Mesendoderm (in vitro differentiated cells): ENCODE measurements at regions not wholly inside any gene's neighbourhood (a gene's known extent, or its start where the extent isn't known, plus 50 kb on each side); places are given as distances from the start of the nearest gene placed in this dataset.

ENCODE experiments used
- DNase-seq: peaks from one replicate; pipeline ENCODE4 v3.0.0; 2013
- H2AK5ac ChIP-seq: 2 replicates; pipeline ENCODE4 v1.6.1; 2013; ENCODE audit warnings: low read length, inconsistent platforms
- H2BK120ac ChIP-seq: 2 replicates; pipeline ENCODE4 v1.6.1; 2013; ENCODE audit warnings: low read depth, mild to moderate bottlenecking, low read length, moderate library complexity, mixed read lengths
- H2BK15ac ChIP-seq: replicated peaks from 2 replicates; pipeline ENCODE4 v1.6.1; 2013; ENCODE audit warnings: low read depth, mild to moderate bottlenecking, moderate library complexity
- H2BK5ac ChIP-seq: 2 replicates; pipeline ENCODE4 v1.6.1; 2013; ENCODE audit warnings: low read length, inconsistent platforms
- H3K18ac ChIP-seq: 2 replicates; pipeline ENCODE4 v1.6.1; 2013; ENCODE audit warnings: mild to moderate bottlenecking, low read length, mixed read lengths
- H3K23ac ChIP-seq: one replicate; pipeline ENCODE4 v1.6.1; 2013; ENCODE audit warnings: low read length
- H3K27ac ChIP-seq: 2 replicates; pipeline ENCODE4 v1.5.1; 2013; ENCODE audit warnings: low read depth, mild to moderate bottlenecking, inconsistent platforms, low read length, moderate library complexity
- H3K27me3 ChIP-seq: 2 replicates; pipeline ENCODE4 v1.6.1; 2013; ENCODE audit warnings: low read length, control low read depth, mild to moderate bottlenecking, inconsistent platforms; ENCODE audit not compliant: insufficient read depth, poor library complexity
- H3K36me3 ChIP-seq: 2 replicates; pipeline ENCODE4 v1.6.1; 2013; ENCODE audit warnings: low read length, inconsistent platforms; ENCODE audit not compliant: control insufficient read depth, insufficient read depth
- H3K4ac ChIP-seq: one replicate; pipeline ENCODE4 v1.6.1; 2013; ENCODE audit warnings: low read depth, mild to moderate bottlenecking, low read length, moderate library complexity
- H3K4me1 ChIP-seq: 2 replicates; pipeline ENCODE4 v1.6.1; 2013; ENCODE audit warnings: low read depth, low read length, inconsistent platforms; ENCODE audit not compliant: control insufficient read depth
- H3K4me2 ChIP-seq: 2 replicates; pipeline ENCODE4 v1.6.1; 2013; ENCODE audit warnings: low read length
- H3K4me3 ChIP-seq: 2 replicates; pipeline ENCODE4 v1.5.1; 2013; ENCODE audit warnings: mild to moderate bottlenecking, low read length
- H3K56ac ChIP-seq: one replicate; pipeline ENCODE4 v1.6.1; 2013; ENCODE audit warnings: low read length
- H3K79me1 ChIP-seq: 2 replicates; pipeline ENCODE4 v1.6.1; 2013; ENCODE audit warnings: low read length, inconsistent platforms
- H3K79me2 ChIP-seq: 2 replicates; pipeline ENCODE4 v1.6.1; 2013; ENCODE audit warnings: mild to moderate bottlenecking, low read length; ENCODE audit not compliant: control insufficient read depth, insufficient read depth
- H3K9ac ChIP-seq: 2 replicates; pipeline ENCODE4 v1.6.1; 2013; ENCODE audit warnings: low read length, inconsistent platforms
- H4K5ac ChIP-seq: one replicate; pipeline ENCODE4 v1.6.1; 2013; ENCODE audit warnings: low read length
- H4K8ac ChIP-seq: one replicate; pipeline ENCODE4 v1.6.1; 2013; ENCODE audit warnings: low read depth, mild to moderate bottlenecking, control low read depth, low read length, moderate library complexity
- WGBS: extraction: QIAGEN DNeasy Blood & Tissue Kit; methylation state at CpG from one replicate; pipeline ENCODE4 v1.1.7; 2013; ENCODE audit warnings: low lambda C conversion rate, missing lambda C conversion rate; ENCODE audit not compliant: insufficient coverage; ENCODE audit errors: extremely low coverage; 5-methylcytosine and 5-hydroxymethylcytosine counted together

DNA sequence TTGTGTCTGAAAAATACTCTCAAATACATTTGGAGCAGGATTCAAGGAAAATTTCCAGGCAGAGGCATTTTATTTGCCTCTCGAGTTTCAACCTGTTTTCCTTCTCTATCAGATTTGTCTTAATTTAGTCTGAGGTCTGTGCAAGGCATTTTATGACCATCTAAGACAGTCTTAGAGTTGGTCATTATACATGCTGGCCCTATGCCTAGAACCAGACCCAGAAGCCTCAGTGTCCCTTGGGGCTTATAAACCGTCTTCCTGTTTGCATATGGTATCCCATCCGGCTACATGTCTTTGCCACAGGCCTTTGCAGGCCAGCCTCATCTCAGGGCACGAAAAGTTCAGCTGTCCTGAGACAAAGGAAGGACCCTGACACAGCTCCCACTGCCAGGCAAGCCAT, 346.1 kb downstream of the SIPA1L2 start:
- Histone ChIP-seq H3K36me3 (no peaks in the 10 kb centered on the region), H3K27ac (no peak overlapping the region), H3K79me2 (no peaks in the 10 kb centered on the region), H2AK5ac (no peak overlapping the region), H3K23ac (no peak overlapping the region), H3K27me3 (no peaks in the 10 kb centered on the region), H2BK15ac (no peak overlapping the region), H4K5ac (no peak overlapping the region), H3K4me3 (no peak overlapping the region), H4K8ac (no peak overlapping the region), H3K4ac (no peak overlapping the region), H3K4me2 (no peak overlapping the region), H3K79me1 (no peaks in the 10 kb centered on the region), H3K4me1 (peaks cover 8% of the 10 kb centered on the region), H2BK120ac (no peak overlapping the region), H2BK5ac (no peak overlapping the region), H3K9ac (no peak overlapping the region), H3K56ac (no peak overlapping the region), H3K18ac (no peak overlapping the region)
- no peak for DNase-seq
- no CpG with 5 or more reads among the region's 4 CpGs for WGBS

DNA sequence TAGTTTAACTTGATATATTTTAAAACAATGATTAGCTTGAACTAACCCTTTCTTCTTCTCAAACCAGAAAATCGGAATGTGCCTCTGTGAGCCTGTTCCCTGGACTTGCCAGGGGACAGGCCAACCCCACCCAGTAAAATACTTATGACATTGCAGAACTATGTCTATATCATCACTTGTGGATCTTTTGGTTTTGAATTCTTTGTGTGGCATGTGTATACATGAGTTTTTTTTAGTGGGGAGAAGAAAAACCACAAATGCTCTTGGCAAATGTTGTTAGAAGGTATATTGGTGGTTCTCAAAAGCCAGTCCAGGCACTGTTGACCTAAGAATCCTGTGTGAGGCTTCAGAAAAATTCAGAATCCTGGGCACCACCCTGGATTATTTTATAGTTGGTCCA, 347.4 kb downstream of the SIPA1L2 start:
- H3K4me2 ChIP-seq = no peak overlapping the region
- no peak overlapping the region for H3K4me3 ChIP-seq
- H3K56ac ChIP-seq = no peak overlapping the region
- H4K8ac ChIP-seq = no peak overlapping the region
- no peak overlapping the region for H4K5ac ChIP-seq
- H2AK5ac ChIP-seq = no peak overlapping the region
- H3K79me2 ChIP-seq = no peaks in the 10 kb centered on the region
- H3K4ac ChIP-seq = no peak overlapping the region
- no peak overlapping the region for H3K9ac ChIP-seq
- no peak for DNase-seq
- H2BK15ac ChIP-seq = no peak overlapping the region
- no peak overlapping the region for H3K27ac ChIP-seq
- WGBS = no CpG with 5 or more reads among the region's 1 CpG
- no peak overlapping the region for H2BK5ac ChIP-seq
- H3K18ac ChIP-seq = no peak overlapping the region
- no peak overlapping the region for H2BK120ac ChIP-seq
- peaks cover 8% of the 10 kb centered on the region for H3K4me1 ChIP-seq
- H3K23ac ChIP-seq = no peak overlapping the region
- H3K36me3 ChIP-seq = no peaks in the 10 kb centered on the region
- no peaks in the 10 kb centered on the region for H3K79me1 ChIP-seq
- no peaks in the 10 kb centered on the region for H3K27me3 ChIP-seq

DNA sequence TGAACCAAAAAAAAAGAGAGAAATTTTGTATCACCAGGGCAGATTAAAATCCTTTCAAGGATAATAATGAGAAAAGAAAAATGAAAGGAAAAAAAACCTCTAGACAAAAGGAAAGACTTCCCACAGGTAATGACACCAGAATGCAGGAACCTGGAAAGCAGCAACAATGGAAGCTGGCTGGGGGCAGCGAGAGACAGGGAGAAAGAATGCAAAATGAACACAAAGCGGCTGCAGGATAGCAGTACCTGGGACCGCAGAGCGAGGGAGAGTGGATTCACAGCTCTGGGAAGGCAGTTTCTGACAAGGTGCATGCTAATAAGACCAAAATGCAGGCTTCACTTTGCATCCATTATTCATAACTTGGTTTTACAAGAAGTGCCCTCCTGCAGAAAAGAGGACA, 349.0 kb downstream of the SIPA1L2 start:
- Histone ChIP-seq H3K36me3 (no peaks in the 10 kb centered on the region), H3K56ac (no peak overlapping the region), H2BK120ac (no peak overlapping the region), H3K4me3 (no peak overlapping the region), H3K79me2 (no peaks in the 10 kb centered on the region), H3K23ac (no peak overlapping the region), H3K9ac (no peak overlapping the region), H3K4ac (no peak overlapping the region), H3K79me1 (no peaks in the 10 kb centered on the region), H2BK15ac (no peak overlapping the region), H3K27me3 (no peaks in the 10 kb centered on the region), H2BK5ac (no peak overlapping the region), H3K4me1 (peaks cover 8% of the 10 kb centered on the region), H3K4me2 (no peak overlapping the region), H3K18ac (no peak overlapping the region), H4K5ac (no peak overlapping the region), H2AK5ac (no peak overlapping the region), H3K27ac (no peak overlapping the region), H4K8ac (no peak overlapping the region)
- DNase-seq = peak; percentile 77
- WGBS = no CpG with 5 or more reads among the region's 4 CpGs

DNA sequence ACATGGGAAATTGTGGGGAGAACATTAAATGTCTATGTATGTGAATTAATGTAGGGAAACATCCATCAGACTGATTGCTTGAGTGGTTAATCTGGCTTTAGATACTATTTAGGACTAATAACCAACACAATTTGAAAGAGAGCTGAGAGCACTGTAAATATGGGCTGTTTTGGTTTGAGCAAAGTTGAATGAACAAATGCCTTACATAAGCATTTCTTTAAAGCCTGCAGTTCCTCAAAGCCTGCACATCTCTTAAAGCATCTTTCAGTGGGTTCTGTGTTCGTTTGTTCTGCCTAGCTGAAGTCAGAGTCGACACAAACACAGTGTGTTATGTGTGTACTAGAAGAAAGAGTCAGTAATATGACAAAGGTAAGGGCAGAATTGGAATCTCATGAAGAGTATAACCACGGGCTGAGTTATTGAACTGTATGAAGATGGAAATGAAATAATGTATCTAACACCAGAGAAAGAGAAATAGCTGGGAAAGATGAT, 350.0 kb downstream of the SIPA1L2 start:
- no peak overlapping the region for H2AK5ac ChIP-seq
- no peak overlapping the region for H3K4ac ChIP-seq
- H3K9ac ChIP-seq = no peak overlapping the region
- H3K23ac ChIP-seq = no peak overlapping the region
- H4K5ac ChIP-seq = peak overlapping the region; percentile 18
- H2BK15ac ChIP-seq = peak overlapping the region; percentile 21
- H3K36me3 ChIP-seq = no peaks in the 10 kb centered on the region
- no CpG with 5 or more reads among the region's 3 CpGs for whole genome bisulfite sequencing
- H3K27ac ChIP-seq = no peak overlapping the region
- no peaks in the 10 kb centered on the region for H3K79me1 ChIP-seq
- H4K8ac ChIP-seq = no peak overlapping the region
- H3K4me2 ChIP-seq = no peak overlapping the region
- no peak overlapping the region for H2BK120ac ChIP-seq
- H3K79me2 ChIP-seq = no peaks in the 10 kb centered on the region
- peak overlapping the region; percentile 1 for H3K18ac ChIP-seq
- DNase-seq = no peak
- H3K56ac ChIP-seq = peak overlapping the region; percentile 47
- no peaks in the 10 kb centered on the region for H3K27me3 ChIP-seq
- no peak overlapping the region for H3K4me3 ChIP-seq
- H2BK5ac ChIP-seq = no peak overlapping the region
- peaks cover 8% of the 10 kb centered on the region for H3K4me1 ChIP-seq

DNA sequence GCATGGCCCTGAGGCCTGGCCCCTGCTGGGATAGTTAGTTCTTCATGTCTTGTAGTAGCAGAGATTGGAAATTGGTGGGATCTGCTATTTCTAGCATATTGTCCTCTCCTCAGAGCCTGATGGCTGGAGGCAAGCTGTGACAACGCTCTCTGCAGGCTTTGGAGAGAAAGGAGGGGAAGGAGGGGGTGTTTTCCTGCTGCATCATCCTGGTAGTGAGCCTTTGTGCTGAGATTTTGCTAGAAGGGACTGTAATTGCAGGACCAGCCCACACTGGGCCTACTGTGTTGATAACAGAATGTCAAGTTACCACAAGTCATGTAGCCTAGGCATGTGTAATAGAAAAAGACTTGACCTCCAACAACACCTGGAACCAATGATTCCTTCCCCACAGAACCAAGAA, 351.0 kb downstream of the SIPA1L2 start:
- H3K23ac ChIP-seq = no peak overlapping the region

DNA sequence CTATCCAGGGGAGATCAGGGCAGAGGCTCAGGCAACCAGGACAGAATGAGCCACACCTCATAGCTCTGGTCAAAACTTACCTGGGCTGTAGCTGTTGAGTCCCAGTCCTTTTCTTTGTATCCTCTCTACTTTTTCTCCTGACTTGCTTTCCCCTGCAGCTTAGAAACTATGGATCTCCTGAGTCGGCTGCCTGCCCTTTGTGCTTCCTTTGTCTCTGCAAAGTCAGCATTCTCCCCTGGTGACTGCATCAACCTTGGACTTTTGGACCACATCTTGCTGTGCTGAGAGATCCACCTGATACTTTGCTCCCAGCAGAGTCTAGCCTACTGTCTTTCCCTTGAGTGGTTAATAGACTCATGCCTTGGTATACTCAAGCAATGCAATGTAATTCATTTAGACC, 353.3 kb downstream of the SIPA1L2 start:
- Histone ChIP-seq H3K56ac (no peak overlapping the region), H3K79me1 (no peaks in the 10 kb centered on the region), H2BK120ac (no peak overlapping the region), H3K4me3 (no peak overlapping the region), H3K79me2 (no peaks in the 10 kb centered on the region), H3K4me2 (no peak overlapping the region), H4K8ac (no peak overlapping the region), H3K18ac (no peak overlapping the region), H3K36me3 (no peaks in the 10 kb centered on the region), H3K4me1 (peaks cover 8% of the 10 kb centered on the region), H4K5ac (no peak overlapping the region), H2AK5ac (no peak overlapping the region), H3K4ac (no peak overlapping the region), H2BK15ac (no peak overlapping the region), H2BK5ac (no peak overlapping the region), H3K9ac (no peak overlapping the region), H3K23ac (no peak overlapping the region), H3K27me3 (no peaks in the 10 kb centered on the region), H3K27ac (no peak overlapping the region)
- DNase-seq = no peak
- no CpG with 5 or more reads among the region's 1 CpG for WGBS

More for the DNA sequence above, 351.0 kb downstream of the SIPA1L2 start:
- no CpG with 5 or more reads among the region's 1 CpG for WGBS
- no peak overlapping the region for H2BK5ac ChIP-seq
- H3K4me1 ChIP-seq = peaks cover 8% of the 10 kb centered on the region
- no peaks in the 10 kb centered on the region for H3K27me3 ChIP-seq
- no peak overlapping the region for H3K4me3 ChIP-seq
- no peaks in the 10 kb centered on the region for H3K79me1 ChIP-seq
- DNase-seq = peak; percentile 63
- no peak overlapping the region for H3K4ac ChIP-seq
- no peak overlapping the region for H2AK5ac ChIP-seq
- H3K4me2 ChIP-seq = no peak overlapping the region
- H3K27ac ChIP-seq = no peak overlapping the region
- H3K18ac ChIP-seq = no peak overlapping the region
- peak overlapping the region; percentile 25 for H3K56ac ChIP-seq
- no peak overlapping the region for H3K9ac ChIP-seq
- no peak overlapping the region for H2BK120ac ChIP-seq
- H3K36me3 ChIP-seq = no peaks in the 10 kb centered on the region
- H2BK15ac ChIP-seq = no peak overlapping the region
- no peaks in the 10 kb centered on the region for H3K79me2 ChIP-seq
- no peak overlapping the region for H4K8ac ChIP-seq
- H4K5ac ChIP-seq = no peak overlapping the region
